Astrocyte (in vitro differentiated cells and primary cell): ENCODE measurements at regions not wholly inside any gene's neighbourhood (a gene's known extent, or its start where the extent isn't known, plus 50 kb on each side); places are given as distances from the start of the nearest gene placed in this dataset.

Experiments used
- CTCF ChIP-seq: IDR thresholded peaks from 2 replicates; pipeline ENCODE4 v1.5.1; 2011; ENCODE audit warnings: low read depth, mild to moderate bottlenecking, inconsistent platforms, low read length, moderate library complexity; ENCODE audit not compliant: insufficient read depth
- EZH2 ChIP-seq: IDR thresholded peaks from 2 replicates; pipeline ENCODE4 v1.6.1; 2012; ENCODE audit warnings: mild to moderate bottlenecking, low read length, inconsistent platforms; ENCODE audit not compliant: insufficient read depth

- TF ChIP-seq CTCF (no peak), EZH2 (no peak)
Observed at GRCh38 chr6:137758661-137759060, 108.4 kb upstream of the TNFAIP3 start.
